HEK293 (cell line): ENCODE measurements at regions not wholly inside any gene's neighbourhood (a gene's known extent, or its start where the extent isn't known, plus 50 kb on each side); places are given as distances from the start of the nearest gene placed in this dataset.

Experiments used
- BCL11A ChIP-seq: fragments of 450-650 bp; formaldehyde crosslinking; IDR thresholded peaks from 2 replicates; pipeline ENCODE4 v1.5.1; 2016; ENCODE audit warnings: low read depth, missing biosample characterization, missing genetic modification characterization
- TCF7L2 ChIP-seq: IDR thresholded peaks from 2 replicates; pipeline ENCODE4 v1.6.1; 2011; ENCODE audit warnings: low read depth, mild to moderate bottlenecking, inconsistent platforms, low read length, moderate library complexity, borderline replicate concordance
- YY1 ChIP-seq: fragments of 450-650 bp; formaldehyde crosslinking; IDR thresholded peaks from 2 replicates; pipeline ENCODE4 v1.5.1; 2018; ENCODE audit warnings: missing biosample characterization, missing genetic modification characterization
- ZNF23 ChIP-seq: fragments of 450-650 bp; formaldehyde crosslinking; IDR thresholded peaks from 2 replicates; pipeline ENCODE4 v1.5.1; 2016; ENCODE audit warnings: missing biosample characterization, missing genetic modification characterization, borderline replicate concordance
- ZNF785 ChIP-seq: fragments of 450-650 bp; formaldehyde crosslinking; IDR thresholded peaks from 2 replicates; pipeline ENCODE4 v1.5.1; 2016; ENCODE audit warnings: missing biosample characterization, missing genetic modification characterization
- TF ChIP-seq, protein P1 (sequence below): fragments of 450-650 bp; formaldehyde crosslinking; IDR thresholded peaks from 2 replicates; pipeline ENCODE4 v1.5.1; 2016; ENCODE audit warnings: missing biosample characterization, missing genetic modification characterization
- TF ChIP-seq, protein P2 (sequence below): fragments of 450-650 bp; formaldehyde crosslinking; IDR thresholded peaks from 2 replicates; pipeline ENCODE4 v1.5.1; 2016; ENCODE audit warnings: missing biosample characterization, missing genetic modification characterization
- TF ChIP-seq, protein P3 (sequence below): fragments of 450-650 bp; formaldehyde crosslinking; IDR thresholded peaks from 2 replicates; pipeline ENCODE4 v1.5.1; 2016; ENCODE audit warnings: missing biosample characterization, missing genetic modification characterization, low read depth
- TF ChIP-seq, protein P4 (sequence below): sonication (generic); formaldehyde crosslinking; IDR thresholded peaks from 2 replicates; pipeline ENCODE4 v1.8.1; 2022; ENCODE audit warnings: mild to moderate bottlenecking, moderate library complexity, missing genetic modification reagents
- TF ChIP-seq, protein P5 (sequence below): fragments of 450-650 bp; formaldehyde crosslinking; IDR thresholded peaks from 2 replicates; pipeline ENCODE4 v1.5.1; 2016; ENCODE audit warnings: missing biosample characterization, missing genetic modification characterization

DNA sequence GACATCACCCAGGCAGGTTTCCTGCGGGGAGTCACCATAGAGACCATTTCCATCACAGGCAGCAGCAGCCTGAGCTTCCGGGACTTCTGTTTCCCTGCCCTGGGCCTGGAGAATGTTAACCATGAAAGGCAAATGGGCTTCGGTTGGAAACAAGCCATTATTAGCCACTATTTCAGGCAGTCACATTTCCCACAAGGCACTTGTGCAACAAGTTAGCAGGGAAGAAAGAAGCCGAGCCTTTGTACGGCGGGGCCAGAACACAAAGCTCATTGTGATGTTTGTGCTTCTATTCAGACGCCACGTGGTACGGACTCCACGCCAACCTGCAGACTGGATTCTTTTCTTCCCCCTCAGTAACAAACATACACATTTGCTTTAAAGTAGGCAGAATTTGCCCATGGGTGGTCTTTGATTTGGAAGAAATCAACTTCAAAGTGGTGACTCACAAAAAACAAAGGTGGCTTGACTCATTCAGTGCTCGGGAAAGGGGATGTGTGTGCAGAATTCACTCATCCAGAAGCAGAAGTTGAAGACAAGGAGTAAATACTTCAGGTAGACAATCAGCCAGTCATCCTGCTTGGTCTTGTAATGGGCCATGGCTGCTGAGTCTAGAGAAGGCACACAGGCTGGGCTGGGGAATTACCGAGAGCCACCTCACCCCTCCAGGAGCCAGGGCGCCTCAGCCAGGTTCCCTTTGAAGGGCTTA is 154.2 kb upstream of the PRMT8 start:
- TF ChIP-seq BCL11A (tag by site-specific recombination) (no peak), TCF7L2 (no peak), ZNF23 (tag by site-specific recombination) (no peak), ZNF785 (tag by site-specific recombination) (no peak), YY1 (tag by site-specific recombination) (no peak)
- TF ChIP-seq, protein P1, sequence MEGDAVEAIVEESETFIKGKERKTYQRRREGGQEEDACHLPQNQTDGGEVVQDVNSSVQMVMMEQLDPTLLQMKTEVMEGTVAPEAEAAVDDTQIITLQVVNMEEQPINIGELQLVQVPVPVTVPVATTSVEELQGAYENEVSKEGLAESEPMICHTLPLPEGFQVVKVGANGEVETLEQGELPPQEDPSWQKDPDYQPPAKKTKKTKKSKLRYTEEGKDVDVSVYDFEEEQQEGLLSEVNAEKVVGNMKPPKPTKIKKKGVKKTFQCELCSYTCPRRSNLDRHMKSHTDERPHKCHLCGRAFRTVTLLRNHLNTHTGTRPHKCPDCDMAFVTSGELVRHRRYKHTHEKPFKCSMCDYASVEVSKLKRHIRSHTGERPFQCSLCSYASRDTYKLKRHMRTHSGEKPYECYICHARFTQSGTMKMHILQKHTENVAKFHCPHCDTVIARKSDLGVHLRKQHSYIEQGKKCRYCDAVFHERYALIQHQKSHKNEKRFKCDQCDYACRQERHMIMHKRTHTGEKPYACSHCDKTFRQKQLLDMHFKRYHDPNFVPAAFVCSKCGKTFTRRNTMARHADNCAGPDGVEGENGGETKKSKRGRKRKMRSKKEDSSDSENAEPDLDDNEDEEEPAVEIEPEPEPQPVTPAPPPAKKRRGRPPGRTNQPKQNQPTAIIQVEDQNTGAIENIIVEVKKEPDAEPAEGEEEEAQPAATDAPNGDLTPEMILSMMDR (tag by site-specific recombination), result no peak
- TF ChIP-seq, protein P2, sequence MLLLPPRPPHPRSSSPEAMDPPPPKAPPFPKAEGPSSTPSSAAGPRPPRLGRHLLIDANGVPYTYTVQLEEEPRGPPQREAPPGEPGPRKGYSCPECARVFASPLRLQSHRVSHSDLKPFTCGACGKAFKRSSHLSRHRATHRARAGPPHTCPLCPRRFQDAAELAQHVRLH (tag by site-specific recombination), result no peak
- TF ChIP-seq, protein P3, sequence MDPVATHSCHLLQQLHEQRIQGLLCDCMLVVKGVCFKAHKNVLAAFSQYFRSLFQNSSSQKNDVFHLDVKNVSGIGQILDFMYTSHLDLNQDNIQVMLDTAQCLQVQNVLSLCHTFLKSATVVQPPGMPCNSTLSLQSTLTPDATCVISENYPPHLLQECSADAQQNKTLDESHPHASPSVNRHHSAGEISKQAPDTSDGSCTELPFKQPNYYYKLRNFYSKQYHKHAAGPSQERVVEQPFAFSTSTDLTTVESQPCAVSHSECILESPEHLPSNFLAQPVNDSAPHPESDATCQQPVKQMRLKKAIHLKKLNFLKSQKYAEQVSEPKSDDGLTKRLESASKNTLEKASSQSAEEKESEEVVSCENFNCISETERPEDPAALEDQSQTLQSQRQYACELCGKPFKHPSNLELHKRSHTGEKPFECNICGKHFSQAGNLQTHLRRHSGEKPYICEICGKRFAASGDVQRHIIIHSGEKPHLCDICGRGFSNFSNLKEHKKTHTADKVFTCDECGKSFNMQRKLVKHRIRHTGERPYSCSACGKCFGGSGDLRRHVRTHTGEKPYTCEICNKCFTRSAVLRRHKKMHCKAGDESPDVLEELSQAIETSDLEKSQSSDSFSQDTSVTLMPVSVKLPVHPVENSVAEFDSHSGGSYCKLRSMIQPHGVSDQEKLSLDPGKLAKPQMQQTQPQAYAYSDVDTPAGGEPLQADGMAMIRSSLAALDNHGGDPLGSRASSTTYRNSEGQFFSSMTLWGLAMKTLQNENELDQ, result no peak
- TF ChIP-seq, protein P4, sequence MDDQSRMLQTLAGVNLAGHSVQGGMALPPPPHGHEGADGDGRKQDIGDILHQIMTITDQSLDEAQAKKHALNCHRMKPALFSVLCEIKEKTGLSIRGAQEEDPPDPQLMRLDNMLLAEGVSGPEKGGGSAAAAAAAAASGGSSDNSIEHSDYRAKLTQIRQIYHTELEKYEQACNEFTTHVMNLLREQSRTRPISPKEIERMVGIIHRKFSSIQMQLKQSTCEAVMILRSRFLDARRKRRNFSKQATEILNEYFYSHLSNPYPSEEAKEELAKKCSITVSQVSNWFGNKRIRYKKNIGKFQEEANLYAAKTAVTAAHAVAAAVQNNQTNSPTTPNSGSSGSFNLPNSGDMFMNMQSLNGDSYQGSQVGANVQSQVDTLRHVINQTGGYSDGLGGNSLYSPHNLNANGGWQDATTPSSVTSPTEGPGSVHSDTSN, result no peak
- TF ChIP-seq, protein P5, sequence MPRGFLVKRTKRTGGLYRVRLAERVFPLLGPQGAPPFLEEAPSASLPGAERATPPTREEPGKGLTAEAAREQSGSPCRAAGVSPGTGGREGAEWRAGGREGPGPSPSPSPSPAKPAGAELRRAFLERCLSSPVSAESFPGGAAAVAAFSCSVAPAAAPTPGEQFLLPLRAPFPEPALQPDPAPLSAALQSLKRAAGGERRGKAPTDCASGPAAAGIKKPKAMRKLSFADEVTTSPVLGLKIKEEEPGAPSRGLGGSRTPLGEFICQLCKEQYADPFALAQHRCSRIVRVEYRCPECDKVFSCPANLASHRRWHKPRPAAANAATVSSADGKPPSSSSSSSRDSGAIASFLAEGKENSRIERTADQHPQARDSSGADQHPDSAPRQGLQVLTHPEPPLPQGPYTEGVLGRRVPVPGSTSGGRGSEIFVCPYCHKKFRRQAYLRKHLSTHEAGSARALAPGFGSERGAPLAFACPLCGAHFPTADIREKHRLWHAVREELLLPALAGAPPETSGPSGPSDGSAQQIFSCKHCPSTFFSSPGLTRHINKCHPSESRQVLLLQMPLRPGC (tag by site-specific recombination), result no peak
